Breast epithelium (tissue), 3 donors: ENCODE measurements at regions not wholly inside any gene's neighbourhood (a gene's known extent, or its start where the extent isn't known, plus 50 kb on each side); places are given as distances from the start of the nearest gene placed in this dataset.

Source experiments
- CTCF ChIP-seq, 3 donors: fragments of 450-650 bp; IDR thresholded peaks; one replicate each; pipeline ENCODE4 v1.5.1; 2016 to 2017; ENCODE audit warnings: antibody characterized with exemption in 3 of 3, mild to moderate bottlenecking in 3 of 3, moderate library complexity in 3 of 3
- POLR2AphosphoS5 ChIP-seq, 3 donors: sonication (generic); formaldehyde crosslinking; IDR thresholded peaks; one replicate each; pipeline ENCODE4 v1.6.1; 2017; ENCODE audit warnings: antibody characterized with exemption in 3 of 3

- TF ChIP-seq CTCF (IDR thresholded peaks at IDR 0.05), result no peak
- TF ChIP-seq POLR2AphosphoS5 (IDR thresholded peaks at IDR 0.05), result no peak
These were observed 119.3 kb downstream of the NGF start for GRCh38 chr1:115218699-115219098.
